ENCODE measurements at regions not wholly inside any gene's neighbourhood (a gene's known extent, or its start where the extent isn't known, plus 50 kb on each side); places are given as distances from the start of the nearest gene placed in this dataset.

DNA sequence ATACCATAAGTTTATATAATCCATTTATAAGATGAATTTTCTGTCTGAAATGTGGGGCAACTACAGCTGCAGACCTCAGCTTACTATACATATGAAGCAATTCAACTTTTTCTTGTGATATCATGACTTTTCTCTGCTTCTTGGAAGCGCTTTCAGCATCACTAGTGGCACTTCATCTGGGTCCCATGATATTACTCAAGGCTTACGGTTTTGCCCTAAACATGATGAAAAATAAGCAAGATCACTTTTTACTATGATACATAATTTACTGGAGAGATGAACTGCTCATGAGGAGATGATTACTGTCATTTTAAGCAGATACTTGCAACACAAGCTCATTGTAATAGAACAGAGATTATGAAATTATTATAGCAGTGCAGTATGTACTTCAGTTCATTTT lies 258.0 kb upstream of the ZSWIM2 start:
- CTCF ChIA-PET (ENCODE audit: low intra/inter-chr PET ratio), result no interaction called here
- TF ChIP-seq, protein P1, sequence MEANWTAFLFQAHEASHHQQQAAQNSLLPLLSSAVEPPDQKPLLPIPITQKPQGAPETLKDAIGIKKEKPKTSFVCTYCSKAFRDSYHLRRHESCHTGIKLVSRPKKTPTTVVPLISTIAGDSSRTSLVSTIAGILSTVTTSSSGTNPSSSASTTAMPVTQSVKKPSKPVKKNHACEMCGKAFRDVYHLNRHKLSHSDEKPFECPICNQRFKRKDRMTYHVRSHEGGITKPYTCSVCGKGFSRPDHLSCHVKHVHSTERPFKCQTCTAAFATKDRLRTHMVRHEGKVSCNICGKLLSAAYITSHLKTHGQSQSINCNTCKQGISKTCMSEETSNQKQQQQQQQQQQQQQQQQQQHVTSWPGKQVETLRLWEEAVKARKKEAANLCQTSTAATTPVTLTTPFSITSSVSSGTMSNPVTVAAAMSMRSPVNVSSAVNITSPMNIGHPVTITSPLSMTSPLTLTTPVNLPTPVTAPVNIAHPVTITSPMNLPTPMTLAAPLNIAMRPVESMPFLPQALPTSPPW (CRISPR knock-in tag; IDR thresholded peaks at IDR 0.05), result no peak
- TF ChIP-seq ATF7 (IDR thresholded peaks at IDR 0.05) (no peak), SMAD2 (IDR thresholded peaks at IDR 0.05; ENCODE audit: low read depth, low read length) (no peak), HDAC8 (tag; IDR thresholded peaks at IDR 0.05) (no peak), ZNF253 (CRISPR knock-in tag; conservative IDR thresholded peaks at IDR 0.05) (no peak), RFX5 (IDR thresholded peaks at IDR 0.05; ENCODE audit: low read depth, low read length) (no peak), PCBP2 (IDR thresholded peaks at IDR 0.05; ENCODE audit: low read depth, low read length, poor library complexity, severe bottlenecking) (no peak), E2F3 (CRISPR knock-in tag; IDR thresholded peaks at IDR 0.05) (no peak), MTA1 (IDR thresholded peaks at IDR 0.05; ENCODE audit: borderline replicate concordance) (no peak)
- TF ChIP-seq, protein P2, sequence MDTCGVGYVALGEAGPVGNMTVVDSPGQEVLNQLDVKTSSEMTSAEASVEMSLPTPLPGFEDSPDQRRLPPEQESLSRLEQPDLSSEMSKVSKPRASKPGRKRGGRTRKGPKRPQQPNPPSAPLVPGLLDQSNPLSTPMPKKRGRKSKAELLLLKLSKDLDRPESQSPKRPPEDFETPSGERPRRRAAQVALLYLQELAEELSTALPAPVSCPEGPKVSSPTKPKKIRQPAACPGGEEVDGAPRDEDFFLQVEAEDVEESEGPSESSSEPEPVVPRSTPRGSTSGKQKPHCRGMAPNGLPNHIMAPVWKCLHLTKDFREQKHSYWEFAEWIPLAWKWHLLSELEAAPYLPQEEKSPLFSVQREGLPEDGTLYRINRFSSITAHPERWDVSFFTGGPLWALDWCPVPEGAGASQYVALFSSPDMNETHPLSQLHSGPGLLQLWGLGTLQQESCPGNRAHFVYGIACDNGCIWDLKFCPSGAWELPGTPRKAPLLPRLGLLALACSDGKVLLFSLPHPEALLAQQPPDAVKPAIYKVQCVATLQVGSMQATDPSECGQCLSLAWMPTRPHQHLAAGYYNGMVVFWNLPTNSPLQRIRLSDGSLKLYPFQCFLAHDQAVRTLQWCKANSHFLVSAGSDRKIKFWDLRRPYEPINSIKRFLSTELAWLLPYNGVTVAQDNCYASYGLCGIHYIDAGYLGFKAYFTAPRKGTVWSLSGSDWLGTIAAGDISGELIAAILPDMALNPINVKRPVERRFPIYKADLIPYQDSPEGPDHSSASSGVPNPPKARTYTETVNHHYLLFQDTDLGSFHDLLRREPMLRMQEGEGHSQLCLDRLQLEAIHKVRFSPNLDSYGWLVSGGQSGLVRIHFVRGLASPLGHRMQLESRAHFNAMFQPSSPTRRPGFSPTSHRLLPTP (IDR thresholded peaks at IDR 0.05; ENCODE audit: borderline replicate concordance, extremely low read depth, insufficient read length), result no peak
- TF ChIP-seq, protein P3, sequence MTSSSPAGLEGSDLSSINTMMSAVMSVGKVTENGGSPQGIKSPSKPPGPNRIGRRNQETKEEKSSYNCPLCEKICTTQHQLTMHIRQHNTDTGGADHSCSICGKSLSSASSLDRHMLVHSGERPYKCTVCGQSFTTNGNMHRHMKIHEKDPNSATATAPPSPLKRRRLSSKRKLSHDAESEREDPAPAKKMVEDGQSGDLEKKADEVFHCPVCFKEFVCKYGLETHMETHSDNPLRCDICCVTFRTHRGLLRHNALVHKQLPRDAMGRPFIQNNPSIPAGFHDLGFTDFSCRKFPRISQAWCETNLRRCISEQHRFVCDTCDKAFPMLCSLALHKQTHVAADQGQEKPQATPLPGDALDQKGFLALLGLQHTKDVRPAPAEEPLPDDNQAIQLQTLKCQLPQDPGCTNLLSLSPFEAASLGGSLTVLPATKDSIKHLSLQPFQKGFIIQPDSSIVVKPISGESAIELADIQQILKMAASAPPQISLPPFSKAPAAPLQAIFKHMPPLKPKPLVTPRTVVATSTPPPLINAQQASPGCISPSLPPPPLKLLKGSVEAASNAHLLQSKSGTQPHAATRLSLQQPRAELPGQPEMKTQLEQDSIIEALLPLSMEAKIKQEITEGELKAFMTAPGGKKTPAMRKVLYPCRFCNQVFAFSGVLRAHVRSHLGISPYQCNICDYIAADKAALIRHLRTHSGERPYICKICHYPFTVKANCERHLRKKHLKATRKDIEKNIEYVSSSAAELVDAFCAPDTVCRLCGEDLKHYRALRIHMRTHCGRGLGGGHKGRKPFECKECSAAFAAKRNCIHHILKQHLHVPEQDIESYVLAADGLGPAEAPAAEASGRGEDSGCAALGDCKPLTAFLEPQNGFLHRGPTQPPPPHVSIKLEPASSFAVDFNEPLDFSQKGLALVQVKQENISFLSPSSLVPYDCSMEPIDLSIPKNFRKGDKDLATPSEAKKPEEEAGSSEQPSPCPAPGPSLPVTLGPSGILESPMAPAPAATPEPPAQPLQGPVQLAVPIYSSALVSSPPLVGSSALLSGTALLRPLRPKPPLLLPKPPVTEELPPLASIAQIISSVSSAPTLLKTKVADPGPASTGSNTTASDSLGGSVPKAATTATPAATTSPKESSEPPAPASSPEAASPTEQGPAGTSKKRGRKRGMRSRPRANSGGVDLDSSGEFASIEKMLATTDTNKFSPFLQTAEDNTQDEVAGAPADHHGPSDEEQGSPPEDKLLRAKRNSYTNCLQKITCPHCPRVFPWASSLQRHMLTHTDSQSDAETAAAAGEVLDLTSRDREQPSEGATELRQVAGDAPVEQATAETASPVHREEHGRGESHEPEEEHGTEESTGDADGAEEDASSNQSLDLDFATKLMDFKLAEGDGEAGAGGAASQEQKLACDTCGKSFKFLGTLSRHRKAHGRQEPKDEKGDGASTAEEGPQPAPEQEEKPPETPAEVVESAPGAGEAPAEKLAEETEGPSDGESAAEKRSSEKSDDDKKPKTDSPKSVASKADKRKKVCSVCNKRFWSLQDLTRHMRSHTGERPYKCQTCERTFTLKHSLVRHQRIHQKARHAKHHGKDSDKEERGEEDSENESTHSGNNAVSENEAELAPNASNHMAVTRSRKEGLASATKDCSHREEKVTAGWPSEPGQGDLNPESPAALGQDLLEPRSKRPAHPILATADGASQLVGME (CRISPR knock-in tag; IDR thresholded peaks at IDR 0.05), result no peak
- TF ChIP-seq, protein P4, sequence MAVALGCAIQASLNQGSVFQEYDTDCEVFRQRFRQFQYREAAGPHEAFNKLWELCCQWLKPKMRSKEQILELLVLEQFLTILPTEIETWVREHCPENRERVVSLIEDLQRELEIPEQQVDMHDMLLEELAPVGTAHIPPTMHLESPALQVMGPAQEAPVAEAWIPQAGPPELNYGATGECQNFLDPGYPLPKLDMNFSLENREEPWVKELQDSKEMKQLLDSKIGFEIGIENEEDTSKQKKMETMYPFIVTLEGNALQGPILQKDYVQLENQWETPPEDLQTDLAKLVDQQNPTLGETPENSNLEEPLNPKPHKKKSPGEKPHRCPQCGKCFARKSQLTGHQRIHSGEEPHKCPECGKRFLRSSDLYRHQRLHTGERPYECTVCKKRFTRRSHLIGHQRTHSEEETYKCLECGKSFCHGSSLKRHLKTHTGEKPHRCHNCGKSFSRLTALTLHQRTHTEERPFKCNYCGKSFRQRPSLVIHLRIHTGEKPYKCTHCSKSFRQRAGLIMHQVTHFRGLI (CRISPR knock-in tag; IDR thresholded peaks at IDR 0.05), result no peak

More for the DNA sequence above, 258.0 kb upstream of the ZSWIM2 start:
- FAIRE-seq (no peak), DNase-seq (ENCODE audit: extremely low read depth in 1 of 4, low spot score in 3 of 4) (no peak), ATAC-seq (no peak)
- POLR2A ChIA-PET, result no interaction called here
- in situ Hi-C loops (cut with MboI), result no loop called here
- H3K79me2 ChIP-seq (ENCODE audit: control insufficient read depth, insufficient read depth, low read length), result no peaks in the 10 kb centered on the region
- no peak overlapping the region for H3K27ac ChIP-seq (ENCODE audit: extremely low read depth, low read depth, low read length)
- no peak overlapping the region for H2AFZ ChIP-seq (ENCODE audit: low read depth, low read length)
- no peak overlapping the region for H3K9ac ChIP-seq (ENCODE audit: insufficient read depth in 1 of 2, low read depth in 2 of 2, low read length in 2 of 2)
- H3K9me1 ChIP-seq (ENCODE audit: control insufficient read depth, insufficient read depth, low read length), result no peaks in the 10 kb centered on the region
- no peaks in the 10 kb centered on the region for H3K9me3 ChIP-seq (replicated peaks; ENCODE audit: control insufficient read depth, insufficient read depth, low read depth, low read length)
- no TSS peak for BruUV-seq (replicated peaks)
- intact Hi-C loops (cut with micrococcal nuclease), result no loop called here
- no peaks in the 10 kb centered on the region for H3K36me3 ChIP-seq (ENCODE audit: control insufficient read depth, insufficient read depth, low read length)
- H4K20me1 ChIP-seq (replicated peaks; ENCODE audit: control insufficient read depth, insufficient read depth, low read length), result no peaks in the 10 kb centered on the region
- H3K4me1 ChIP-seq (replicated peaks in 1 of 2; ENCODE audit: control insufficient read depth in 2 of 2, insufficient read depth in 2 of 2, low read length in 2 of 2), result no peaks in the 10 kb centered on the region
- WGBS (ENCODE audit: insufficient coverage, low coverage, missing lambda C conversion rate), result 42% methylated on average over 2 of the region's 2 CpGs
- no peak overlapping the region for H3K4me2 ChIP-seq (ENCODE audit: insufficient read depth, low read length)
- H3K27me3 ChIP-seq (ENCODE audit: control insufficient read depth in 2 of 2, insufficient read depth in 2 of 2, low read length in 2 of 2), result no peaks in the 10 kb centered on the region
- H3K4me3 ChIP-seq, result no peak overlapping the region

All from K562 (cell line).